ENCODE measurements at regions not wholly inside any gene's neighbourhood (a gene's known extent, or its start where the extent isn't known, plus 50 kb on each side); places are given as distances from the start of the nearest gene placed in this dataset.

DNA sequence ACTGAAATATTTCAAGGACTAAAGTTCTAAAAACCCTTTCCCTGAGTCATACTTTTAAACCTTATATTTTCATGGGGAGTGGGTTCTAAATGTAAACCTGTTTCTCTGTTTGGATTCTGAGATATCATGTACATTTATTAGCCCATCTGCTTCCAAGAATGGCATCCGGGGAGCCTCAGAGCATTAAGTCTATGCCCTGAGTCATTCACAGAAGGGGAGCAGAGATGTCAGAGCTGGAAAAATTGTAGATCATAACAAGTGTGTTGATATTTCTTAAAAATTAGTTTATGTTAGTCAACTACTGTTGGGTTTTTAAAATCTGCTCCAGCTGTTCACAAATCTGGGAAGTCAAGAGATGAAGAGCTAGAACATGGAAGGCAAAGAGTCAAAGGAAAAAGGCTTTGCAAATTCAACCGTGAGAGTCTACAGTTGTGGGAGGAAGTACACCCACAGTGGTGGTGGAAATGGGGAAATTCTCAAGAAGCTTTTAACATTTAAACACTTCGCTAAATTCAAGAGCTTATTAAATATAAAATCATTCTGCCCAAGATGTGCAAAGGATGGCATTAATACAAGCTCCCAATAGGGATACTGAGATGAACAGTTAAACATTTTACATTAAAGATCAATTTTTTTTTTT is 70.5 kb upstream of the FLRT2 start:
- WGBS, 2 donors, result 79 to 92% methylated on average over 3 of the region's 3 CpGs
- H3K4me3 ChIP-seq (replicated peaks in 1 of 3), result no peak overlapping the region
- H3K9me3 ChIP-seq, result no peaks in the 10 kb centered on the region
- DNase-seq, result no peak
- intact Hi-C loops (cut with DNase I), result no loop called here
- TF ChIP-seq, protein P1, sequence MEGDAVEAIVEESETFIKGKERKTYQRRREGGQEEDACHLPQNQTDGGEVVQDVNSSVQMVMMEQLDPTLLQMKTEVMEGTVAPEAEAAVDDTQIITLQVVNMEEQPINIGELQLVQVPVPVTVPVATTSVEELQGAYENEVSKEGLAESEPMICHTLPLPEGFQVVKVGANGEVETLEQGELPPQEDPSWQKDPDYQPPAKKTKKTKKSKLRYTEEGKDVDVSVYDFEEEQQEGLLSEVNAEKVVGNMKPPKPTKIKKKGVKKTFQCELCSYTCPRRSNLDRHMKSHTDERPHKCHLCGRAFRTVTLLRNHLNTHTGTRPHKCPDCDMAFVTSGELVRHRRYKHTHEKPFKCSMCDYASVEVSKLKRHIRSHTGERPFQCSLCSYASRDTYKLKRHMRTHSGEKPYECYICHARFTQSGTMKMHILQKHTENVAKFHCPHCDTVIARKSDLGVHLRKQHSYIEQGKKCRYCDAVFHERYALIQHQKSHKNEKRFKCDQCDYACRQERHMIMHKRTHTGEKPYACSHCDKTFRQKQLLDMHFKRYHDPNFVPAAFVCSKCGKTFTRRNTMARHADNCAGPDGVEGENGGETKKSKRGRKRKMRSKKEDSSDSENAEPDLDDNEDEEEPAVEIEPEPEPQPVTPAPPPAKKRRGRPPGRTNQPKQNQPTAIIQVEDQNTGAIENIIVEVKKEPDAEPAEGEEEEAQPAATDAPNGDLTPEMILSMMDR (IDR thresholded peaks at IDR 0.05), result no peak
- no peak for TF ChIP-seq POLR2A (IDR thresholded peaks at IDR 0.05)
- H3K4me1 ChIP-seq, result peaks cover 5 to 8% of the 10 kb centered on the region in 2 donors
- H3K27ac ChIP-seq, result no peak overlapping the region
- H3K27me3 ChIP-seq, result no peaks in the 10 kb centered on the region
- H3K36me3 ChIP-seq, result no peaks in the 10 kb centered on the region

DNA sequence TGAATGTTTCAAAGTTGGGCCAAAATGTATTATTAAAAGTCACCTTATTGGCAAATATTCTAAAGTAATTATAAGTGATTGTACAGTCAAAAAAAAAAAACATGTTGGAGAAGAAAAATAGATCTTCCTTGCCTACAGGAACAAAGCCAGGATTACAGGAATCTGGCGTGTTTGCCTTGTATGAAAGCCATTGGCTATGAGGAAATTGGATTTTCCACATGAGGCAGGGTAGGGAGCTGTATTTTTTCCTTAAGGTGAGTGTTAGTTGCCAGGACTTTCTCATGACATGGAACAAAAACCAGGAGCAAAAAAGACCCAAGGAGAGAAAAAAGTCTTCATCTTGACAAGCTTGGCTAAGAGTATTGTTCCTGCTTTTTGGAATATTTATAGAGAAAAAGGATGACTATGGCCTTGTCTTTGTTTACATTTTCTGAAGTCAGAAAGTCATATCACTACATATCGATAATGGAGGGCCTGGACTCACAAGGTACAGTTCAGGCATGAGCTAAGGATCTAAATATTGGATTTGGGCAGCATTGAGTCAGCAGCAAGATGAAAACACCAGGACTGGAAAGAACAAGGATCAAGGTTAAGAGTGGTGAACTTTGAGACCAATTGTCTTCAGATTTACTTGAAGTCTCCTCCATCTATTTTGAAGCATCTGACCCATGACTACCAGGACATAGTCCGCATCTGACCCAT is 68.4 kb upstream of the FLRT2 start:
- Histone ChIP-seq H3K4me3 (replicated peaks in 1 of 3) (no peak overlapping the region), H3K27ac (no peak overlapping the region), H3K36me3 (no peaks in the 10 kb centered on the region), H3K9me3 (no peaks in the 10 kb centered on the region), H3K27me3 (no peaks in the 10 kb centered on the region), H3K4me1 (peaks cover 5 to 9% of the 10 kb centered on the region in 2 donors)
- no peak for DNase-seq
- 87 to 92% methylated on average over 3 of the region's 3 CpGs for WGBS, 2 donors
- TF ChIP-seq, protein P1 (IDR thresholded peaks at IDR 0.05), result no peak
- no peak for TF ChIP-seq POLR2A (IDR thresholded peaks at IDR 0.05)
- intact Hi-C loops (cut with DNase I), result no loop called here

DNA sequence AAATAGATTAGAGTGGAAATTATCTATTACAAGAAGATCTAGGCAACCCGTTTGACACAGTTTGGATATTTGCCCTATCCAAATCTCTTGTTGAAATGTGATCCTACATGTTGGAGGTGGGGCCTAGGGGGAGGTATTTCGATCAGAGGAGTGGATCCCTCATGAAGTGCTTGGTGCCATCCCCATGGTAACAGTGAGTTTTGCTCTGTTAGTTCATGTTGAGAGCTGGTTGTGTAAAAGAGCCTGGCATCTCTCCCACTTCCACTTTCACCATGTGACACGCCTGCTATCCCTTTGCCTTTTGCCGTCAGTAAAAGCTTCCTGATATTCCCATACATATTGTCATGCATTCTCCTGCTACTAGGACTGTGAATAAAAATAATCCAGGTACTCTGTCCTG is 66.4 kb upstream of the FLRT2 start:
- WGBS, 2 donors, result 19 to 25% methylated on average over 4 of the region's 4 CpGs
- Histone ChIP-seq H3K4me1 (peaks cover 5 to 9% of the 10 kb centered on the region in 2 donors), H3K27me3 (no peaks in the 10 kb centered on the region), H3K36me3 (no peaks in the 10 kb centered on the region), H3K9me3 (no peaks in the 10 kb centered on the region), H3K27ac (peak overlapping the region in 1 of 3 donors; percentile 34), H3K4me3 (replicated peaks in 1 of 3) (no peak overlapping the region)
- intact Hi-C loops (cut with DNase I), result no loop called here
- TF ChIP-seq POLR2A (IDR thresholded peaks at IDR 0.05), result no peak
- TF ChIP-seq, protein P1 (IDR thresholded peaks at IDR 0.05), result no peak
- DNase-seq, result peak; percentile 84 to 87

DNA sequence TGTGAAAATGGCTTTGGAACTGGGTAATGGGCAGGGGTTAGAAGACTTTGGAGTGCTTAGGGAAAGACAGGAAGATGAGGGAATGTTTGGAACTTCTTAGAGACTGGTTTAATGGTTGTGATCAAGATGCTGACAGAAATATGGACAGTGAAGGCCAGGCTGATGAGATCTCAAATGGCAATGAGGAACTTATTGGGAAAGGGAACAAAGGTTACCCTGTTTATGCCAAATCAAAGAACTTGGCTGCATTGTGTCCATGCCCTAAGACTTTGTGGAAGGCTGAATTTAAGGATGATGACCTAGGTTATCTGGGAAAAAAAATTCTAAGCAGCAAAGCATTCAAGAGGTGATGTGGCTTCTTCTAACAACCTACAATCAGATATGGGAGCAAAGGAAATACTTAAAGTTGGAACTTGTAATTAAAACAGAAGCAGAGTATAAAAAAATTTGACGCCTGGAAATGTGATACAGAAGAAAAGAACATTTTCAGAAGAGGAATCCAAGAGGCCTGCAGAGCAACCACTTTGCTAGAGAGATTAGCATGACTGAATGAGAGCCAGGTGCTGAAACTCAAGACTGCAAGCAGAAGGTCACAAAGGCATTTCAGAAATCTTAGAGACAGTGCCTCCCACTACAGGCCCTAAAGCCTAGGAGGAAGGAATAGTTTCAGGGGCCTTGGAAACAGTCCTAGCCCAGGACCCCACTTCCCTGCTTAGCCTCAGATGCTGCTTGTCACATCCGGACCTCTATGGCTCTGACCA is 65.6 kb upstream of the FLRT2 start:
- H3K27me3 ChIP-seq, result no peaks in the 10 kb centered on the region
- TF ChIP-seq POLR2A (IDR thresholded peaks at IDR 0.05), result no peak
- TF ChIP-seq, protein P1 (IDR thresholded peaks at IDR 0.05), result no peak
- no peak for DNase-seq
- intact Hi-C loops (cut with DNase I), result no loop called here
- H3K4me3 ChIP-seq (replicated peaks in 1 of 3), result no peak overlapping the region
- peaks cover 5 to 9% of the 10 kb centered on the region in 2 donors for H3K4me1 ChIP-seq
- peak overlapping the region in 1 of 3 donors; percentile 34 for H3K27ac ChIP-seq
- no peaks in the 10 kb centered on the region for H3K36me3 ChIP-seq
- no peaks in the 10 kb centered on the region for H3K9me3 ChIP-seq
- WGBS, 2 donors, result 91 to 92% methylated on average over 2 of the region's 2 CpGs
